ENCODE measurements at regions not wholly inside any gene's neighbourhood (a gene's known extent, or its start where the extent isn't known, plus 50 kb on each side); places are given as distances from the start of the nearest gene placed in this dataset.

GRCh38 chr14:104361101-104361591, 218.4 kb upstream of the C14orf180 start:
- TF ChIP-seq POLR2A (IDR thresholded peaks at IDR 0.05) = no peak
- TF ChIP-seq CTCF (IDR thresholded peaks at IDR 0.05) = no peak

All from breast epithelium (tissue), 3 donors.